Muscle of arm (tissue), 1 donor: ENCODE measurements at regions not wholly inside any gene's neighbourhood (a gene's known extent, or its start where the extent isn't known, plus 50 kb on each side); places are given as distances from the start of the nearest gene placed in this dataset.

ENCODE experiments used
- DNase-seq: peaks from one replicate; pipeline ENCODE4 v3.0.0-alpha.2; 2013

DNA sequence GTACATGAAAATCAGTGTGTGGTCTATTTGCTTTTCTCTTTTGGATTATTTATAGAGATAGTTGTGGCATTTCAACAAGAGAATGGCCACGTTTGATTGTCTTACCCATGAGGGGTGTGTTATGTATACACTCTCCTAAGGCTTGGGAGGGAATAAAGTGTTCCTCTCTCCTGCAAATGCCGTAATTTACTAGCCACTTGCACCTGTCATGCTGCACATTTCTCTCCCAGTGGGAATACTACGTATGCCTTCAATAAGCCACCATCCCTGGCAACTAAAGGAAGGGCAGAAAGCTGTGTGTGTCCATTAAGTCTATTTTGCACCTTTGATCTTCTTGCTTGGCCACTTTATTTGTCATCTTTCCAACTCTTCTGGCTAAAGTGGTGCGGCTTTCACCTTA is 541.2 kb downstream of the QKI start:
- no peak for DNase-seq

DNA sequence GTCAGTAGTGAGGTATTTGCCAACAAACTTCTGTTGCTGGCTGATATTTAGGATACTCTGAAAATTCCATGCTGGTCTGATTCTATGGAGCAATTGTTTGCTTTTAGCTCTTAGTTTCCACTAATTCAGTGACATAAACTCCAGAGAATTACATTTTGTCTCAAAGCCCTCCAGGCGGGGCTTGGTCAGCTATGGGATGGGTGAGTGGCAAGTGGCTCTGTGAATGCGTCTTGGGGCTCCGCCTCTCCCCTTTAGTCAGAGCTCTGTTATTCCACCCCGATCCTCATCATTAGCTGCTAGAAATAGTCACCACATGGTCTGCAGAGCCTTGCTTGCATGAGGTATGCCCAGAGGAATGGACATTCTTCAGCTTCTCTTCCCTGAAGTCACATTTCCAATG is 540.6 kb downstream of the QKI start:
- no peak for DNase-seq

DNA sequence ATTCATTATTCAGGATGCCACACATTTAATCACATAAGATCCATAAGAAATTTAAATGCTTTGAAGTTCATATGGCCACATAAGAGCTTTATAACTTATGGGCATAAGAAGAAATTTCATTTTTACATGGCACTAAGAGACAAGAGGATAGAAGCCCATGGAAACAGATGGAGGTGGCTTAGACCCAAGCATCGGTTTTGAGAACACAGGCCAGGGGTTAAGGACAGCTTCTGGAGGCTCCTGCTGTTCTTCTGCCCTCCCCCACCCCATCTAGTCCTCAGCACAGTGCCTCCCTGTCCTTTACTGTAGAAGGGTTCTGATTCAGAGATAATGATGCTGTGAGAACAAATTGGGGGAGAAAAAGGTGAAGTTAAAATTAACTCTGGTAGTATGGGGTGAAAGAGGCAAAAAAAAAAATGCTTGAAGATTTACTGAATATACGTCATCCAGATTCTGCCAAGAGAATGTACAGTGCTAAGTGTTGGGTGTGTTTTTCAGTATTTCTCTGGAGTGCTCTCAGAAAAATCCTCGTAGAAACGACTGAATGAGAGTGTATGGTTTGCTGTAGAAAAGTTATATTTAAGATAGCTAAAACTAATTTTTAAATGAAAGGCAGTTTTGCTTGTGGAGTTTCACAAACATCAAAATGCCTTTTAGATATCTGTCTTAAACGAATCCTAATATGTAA is 539.7 kb downstream of the QKI start:
- no peak for DNase-seq

DNA sequence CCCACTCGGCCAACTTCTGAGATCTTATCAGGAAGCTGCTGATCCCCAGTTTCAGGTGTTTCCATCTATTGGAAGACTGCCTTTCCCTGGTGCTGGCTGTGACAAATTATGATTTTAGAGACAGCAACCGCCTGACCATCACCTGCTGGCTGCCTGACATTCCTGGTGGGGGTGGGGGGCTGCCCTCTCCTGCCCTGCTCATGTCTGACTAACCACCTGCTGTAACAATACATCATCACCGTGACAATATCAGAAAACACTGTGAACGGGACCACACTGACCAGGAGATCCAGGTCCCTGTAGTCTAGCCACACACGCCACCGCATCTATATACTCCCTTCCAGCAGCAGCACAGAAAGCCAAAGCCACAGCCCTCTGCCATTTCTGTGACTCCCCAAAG is 537.5 kb downstream of the QKI start:
- DNase-seq, result no peak

DNA sequence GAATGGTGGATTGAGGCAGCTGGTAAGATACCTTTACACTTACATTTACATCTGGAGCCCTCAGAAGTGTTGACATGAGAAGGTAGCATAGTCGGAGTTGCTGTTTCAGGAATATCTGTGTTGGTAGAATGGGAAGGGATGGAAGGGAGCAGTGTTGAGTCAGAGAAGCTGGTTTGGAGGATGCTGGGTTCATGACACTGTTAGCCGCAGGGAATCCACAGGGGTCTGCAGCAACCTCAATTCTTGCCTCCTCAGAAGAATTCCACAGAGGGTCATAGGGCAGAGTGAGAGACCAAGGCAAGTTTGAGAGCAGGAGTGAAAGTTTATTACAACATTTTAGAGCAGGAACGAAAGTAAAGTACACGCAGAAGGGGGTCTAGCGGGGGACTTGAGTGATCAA is 536.8 kb downstream of the QKI start:
- no peak for DNase-seq

DNA sequence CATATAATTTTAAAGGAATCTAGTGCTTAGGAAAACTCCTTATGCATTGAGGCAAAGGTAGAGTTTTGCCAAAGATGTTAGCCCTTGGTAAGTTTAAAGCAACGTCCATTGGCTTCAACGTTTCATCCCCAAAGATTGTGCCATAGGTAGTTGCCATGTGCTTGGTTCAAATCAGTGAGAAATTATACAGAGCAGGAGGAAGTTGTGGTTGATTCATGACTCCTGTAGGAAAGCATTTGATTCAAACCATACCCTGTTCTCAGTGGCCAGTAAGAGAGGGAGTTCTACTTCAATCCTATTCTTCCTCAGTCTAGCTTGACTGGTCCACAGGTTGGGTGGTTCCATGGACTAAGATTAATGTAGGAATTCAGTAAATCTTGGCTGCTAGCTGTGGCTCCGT is 535.6 kb downstream of the QKI start:
- no peak for DNase-seq

DNA sequence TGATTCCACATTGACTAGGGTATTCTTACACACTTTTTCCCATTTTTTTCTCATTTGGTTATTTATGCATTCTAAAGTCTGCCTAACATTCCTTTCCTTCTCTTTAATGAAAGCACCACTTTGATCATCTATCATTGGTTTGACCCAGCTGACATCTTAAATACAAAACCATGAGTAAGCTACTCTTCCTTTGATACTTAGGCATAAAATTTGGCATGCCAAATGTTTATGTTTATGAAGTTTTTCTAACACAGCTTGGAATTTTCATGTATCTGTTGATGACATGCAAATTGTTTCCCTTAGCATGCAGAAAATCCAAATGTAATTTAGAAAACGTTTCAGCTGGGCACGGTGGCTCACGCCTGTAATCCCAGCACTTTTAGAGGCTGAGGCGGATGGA is 534.9 kb downstream of the QKI start:
- no peak for DNase-seq

DNA sequence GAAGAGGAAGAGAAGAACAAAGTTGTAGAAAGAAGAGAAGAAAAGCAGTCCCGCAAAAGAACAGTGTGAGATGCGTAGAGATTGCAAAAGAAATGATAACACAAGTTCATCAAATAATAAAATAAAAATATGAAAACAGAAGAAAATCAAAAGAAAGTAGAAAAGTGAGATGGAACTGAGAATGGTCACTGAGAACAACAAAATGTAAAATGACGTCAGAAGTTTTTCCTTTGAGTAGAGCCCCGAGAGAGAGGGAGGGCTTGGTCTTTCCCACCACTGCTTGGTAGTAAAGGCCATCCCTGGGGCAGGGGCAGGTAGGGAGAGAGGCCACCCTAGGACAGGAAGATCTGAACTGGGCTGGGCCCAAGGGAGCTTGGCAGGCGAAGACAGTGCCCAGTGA is 533.7 kb downstream of the QKI start:
- DNase-seq, result no peak

DNA sequence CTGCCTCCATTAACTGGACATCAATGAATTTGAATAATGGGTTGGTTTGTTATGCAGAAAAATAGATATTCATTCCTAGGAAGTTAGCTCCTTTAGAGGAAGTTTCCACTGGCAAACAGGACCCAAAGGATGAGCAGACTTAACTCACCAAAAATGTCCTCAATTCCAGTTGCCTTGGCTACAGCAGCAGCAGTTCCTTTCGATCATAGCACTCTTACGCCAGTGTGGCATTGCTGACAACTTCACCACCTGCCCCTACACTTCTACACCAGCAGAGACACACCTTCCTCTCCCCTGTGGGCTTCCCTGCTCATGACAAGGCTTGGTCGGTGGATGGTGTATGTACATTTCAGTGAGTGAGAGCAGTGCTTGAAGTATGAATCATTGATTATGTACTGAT is 532.8 kb downstream of the QKI start:
- no peak for DNase-seq

DNA sequence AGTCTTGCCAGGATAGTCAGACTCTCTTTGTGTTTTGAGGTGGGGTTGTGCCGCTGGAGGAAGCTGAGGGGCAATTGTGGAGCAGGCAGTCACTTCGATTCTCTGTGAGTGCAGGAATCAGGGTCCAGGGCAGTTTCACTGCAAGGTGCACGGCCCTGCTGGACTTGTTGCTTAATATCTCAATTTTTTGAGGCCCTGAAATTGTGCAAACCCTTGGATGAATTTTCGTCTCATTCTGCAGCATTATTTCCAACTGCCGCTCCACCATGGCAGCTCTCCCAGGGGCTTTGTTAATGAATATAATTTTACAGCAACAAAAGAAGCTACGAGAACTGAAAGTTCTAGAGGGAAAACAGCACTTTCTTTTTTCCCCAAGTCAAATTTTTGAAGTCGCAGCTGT is 531.9 kb downstream of the QKI start:
- DNase-seq, result no peak

DNA sequence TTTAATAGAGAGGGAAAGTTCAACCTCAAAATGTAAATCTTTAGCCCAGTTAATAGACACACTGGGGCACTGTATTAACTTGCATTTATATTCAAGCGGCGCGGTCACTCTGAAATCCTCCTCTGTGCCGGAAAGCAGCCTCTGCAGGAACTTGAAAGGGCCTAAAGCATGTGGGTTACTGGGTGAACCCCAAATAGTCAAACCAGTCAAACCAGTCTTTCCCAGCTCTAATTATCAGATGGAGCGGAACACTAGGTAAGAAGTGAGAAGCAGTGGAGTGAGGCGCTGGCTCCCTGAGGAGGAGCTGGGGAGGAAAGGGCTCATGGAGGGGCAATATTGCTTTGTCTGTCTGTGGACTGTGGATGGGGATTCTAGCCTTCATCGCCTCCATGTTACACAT is 531.3 kb downstream of the QKI start:
- DNase-seq, result no peak

DNA sequence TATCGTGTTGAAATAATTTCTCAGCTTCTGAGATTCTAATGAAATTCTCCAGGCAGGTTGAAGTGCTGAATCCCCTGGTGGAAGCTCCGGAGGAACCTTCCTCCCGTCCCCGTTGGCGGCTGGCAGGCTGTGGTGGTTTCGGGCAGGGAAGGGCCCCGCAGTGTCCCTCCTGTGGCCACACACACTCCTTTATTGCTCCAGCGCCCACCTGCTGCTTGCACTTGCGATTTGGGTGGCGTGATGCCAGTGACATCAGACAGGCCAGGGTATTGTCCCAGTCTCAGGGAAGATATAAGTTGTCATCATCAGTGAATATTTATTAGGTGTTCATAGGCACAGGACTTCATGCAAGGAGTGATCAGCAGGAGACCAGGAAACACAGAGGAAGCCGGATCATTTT is 530.4 kb downstream of the QKI start:
- no peak for DNase-seq

DNA sequence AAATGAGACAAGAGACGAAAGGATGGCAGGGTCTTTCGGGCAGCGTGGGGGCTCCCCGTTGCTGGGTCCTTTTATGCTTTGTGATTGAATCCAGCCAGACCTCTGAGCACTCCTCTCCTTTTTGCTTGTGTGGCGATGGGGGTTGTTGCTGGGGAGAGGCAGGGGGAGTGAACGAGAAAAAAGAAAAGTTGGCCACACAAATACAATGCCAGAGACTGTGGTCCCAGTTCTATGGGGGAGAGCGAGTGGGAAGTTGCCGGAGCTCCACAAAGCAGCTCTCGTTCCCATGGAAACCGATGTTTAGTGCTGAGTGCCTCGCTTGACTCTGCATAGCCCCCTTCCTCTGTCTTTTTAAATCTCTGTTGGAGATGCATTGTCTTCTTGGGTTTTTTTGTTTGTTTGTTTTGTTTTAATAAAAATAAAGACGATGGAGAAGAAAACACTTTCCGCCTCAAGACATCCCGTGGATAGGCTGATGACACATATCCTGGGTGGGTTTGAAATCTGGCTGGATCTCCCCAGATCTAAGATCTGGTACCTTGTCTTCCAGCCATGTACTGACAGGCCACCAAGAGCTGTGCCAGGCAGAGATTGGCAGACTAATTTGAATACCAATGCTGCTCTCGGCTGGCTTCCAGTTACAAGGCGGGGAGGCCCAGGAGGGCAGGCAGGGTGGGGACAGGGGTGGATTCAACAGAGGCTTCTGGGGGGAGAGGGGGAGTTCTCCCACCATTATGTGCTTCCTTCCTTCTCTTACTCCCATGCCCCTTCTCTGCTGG is 529.3 kb downstream of the QKI start:
- peak; percentile 67 for DNase-seq

DNA sequence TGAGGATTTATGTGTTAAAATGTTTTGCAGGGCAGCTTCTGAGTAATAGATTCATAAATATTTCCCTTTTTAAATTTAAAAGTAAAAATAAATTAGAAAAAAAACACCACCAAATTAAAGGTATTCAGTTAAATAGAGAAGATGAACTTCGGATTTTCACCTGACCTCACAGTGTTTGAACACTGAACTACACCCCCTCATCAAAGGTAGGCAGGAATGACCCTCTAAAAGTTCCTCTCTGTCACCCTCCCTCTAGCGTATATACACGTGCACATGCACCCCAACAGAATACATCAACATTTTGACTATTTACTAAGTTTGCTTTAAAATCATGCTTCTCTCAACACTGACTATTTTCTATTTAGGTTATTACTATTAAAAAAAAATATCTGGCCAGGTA is 528.3 kb downstream of the QKI start:
- DNase-seq, result no peak

DNA sequence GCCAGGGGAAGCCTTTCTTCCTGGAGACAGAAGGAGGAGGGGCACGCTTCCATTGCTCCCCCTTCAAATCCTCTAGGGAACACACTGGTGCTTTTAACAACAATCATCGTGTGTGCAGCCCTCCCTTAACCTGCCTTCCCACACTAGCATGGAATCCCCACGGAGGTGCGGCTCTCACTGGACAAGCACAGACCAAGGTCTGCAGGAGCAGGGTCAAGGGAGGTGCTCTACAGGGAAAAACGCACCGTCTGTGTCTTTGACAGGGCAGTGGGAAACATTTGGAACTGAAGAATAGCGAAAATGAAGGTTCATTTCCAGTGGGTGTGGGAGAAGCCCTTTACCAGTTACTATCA is 527.1 kb downstream of the QKI start:
- no peak for DNase-seq

DNA sequence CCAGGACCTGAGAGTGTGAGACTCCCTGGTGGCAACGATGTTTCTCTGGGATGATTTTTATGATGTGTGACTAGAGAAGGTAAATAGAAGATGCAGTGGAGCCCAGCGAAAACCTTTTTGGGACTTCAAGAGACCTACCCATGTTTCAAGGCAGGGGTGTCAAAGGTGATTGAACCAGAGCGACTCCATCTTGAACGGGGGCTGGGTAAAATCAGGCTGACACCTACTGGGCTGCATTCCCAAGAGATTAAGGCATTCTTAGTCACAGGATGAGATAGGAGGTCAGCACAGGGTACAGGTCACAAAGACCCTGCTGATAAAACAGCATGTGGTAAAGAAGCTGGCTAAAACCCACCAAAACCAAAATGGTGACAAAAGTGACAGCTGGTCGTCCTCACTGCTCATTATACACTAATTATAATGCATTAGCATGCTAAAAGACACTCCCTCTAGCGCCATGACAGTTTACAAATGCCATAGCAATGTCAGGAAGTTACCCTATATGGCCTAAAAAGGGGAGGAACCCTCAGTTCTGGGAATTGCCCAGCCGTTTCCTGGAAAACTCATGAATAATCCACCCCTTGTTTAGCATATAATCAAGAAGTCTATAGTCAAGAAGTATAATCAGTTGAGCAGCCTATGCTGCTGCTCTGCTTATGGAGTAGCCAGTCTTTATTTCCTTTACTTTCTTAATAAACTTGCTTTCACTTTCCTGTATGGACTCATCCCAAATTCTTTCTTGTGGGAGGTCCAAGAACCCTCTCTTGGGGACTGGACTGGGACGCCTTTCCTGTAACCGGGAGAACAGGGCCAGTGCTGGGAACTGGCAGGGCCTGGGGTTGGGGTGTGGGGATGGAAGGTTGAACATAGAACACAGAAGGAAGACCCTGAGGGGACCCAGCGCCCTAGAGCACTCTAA is 526.4 kb downstream of the QKI start:
- no peak for DNase-seq

DNA sequence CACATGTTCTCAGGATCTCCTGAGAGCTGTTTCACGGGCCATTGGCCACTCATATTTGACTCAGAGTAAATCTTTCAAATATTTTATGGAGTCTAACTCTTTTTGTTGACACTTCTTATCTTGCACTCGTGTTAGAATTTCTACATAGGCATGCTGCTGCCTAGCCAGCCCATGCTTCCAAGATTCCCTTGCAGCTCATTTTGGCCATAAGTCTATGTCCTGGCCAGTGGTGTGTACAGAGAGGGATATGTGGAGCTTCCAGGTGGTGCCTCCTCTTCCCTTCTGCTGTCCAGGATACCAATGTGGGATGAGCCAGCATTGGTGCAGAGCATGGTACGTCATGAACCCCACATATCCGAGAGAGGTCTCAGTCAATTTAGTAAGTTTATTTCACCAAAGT is 522.6 kb downstream of the QKI start:
- no peak for DNase-seq

DNA sequence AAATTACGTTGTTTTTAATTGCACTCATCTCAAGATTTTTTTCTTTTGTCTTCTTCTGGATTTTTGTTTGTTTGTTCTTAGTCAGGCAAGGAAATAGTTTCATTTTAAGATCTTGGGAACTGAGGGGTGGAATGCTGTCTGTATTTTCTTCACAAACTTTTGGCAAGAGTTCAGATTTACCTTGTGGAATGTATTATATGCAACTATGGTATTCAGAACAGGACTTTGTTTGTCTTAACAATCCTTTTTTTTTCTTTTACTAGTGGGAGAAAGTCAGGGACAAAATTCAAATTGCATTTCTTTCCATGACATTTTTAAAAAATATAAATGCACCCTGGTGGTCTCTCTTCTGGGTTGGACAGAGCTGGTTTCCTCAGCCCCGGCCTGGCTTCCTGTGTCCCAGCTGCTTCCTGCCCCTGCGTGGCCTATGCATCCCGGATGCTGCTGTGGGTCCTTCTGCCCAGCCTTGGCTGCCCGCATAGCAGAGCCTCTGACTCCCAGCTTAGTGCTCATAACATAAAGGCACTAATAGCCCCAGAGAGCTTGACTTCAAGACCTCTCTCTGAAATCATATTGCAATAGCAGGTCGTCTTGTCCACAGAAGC is 520.7 kb downstream of the QKI start:
- no peak for DNase-seq

DNA sequence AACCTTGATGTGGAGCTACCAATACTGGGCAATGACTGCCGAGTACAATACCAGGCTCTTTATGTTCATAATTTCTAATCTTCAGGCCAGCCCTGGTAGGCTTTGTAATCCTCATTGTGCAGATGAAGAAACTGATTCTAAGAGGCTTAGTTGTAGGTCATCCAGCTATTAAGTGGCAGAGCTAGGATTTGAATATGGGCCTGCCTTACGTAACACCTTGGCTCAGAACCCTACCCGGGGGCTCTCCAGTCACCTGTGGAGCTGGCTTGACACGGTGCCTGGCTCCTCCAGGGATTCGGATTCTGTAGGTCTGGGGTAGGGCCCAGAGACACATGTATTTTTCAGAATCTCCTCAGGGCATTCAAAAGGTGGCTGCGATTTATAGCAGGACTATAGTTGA is 515.5 kb downstream of the QKI start:
- no peak for DNase-seq

DNA sequence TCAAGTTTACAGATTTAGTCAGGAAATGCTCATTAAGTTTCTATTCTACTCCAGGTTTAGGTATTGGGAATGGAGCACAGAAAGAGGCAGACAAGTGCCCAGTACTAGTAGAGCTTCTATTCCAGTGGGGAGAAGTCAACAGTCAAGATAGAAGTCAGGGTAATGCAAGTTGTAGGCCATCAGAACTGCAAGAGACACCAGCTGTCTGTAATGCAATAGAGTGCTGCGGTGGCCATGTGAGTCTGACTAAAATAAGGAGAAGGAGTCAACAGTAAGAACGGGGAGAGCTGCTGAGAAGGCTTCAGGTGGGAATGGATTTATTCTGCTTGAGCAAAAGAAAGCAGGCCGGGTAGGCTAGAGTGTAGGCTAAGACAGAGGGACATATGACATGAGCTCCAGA is 515.0 kb downstream of the QKI start:
- DNase-seq, result no peak

DNA sequence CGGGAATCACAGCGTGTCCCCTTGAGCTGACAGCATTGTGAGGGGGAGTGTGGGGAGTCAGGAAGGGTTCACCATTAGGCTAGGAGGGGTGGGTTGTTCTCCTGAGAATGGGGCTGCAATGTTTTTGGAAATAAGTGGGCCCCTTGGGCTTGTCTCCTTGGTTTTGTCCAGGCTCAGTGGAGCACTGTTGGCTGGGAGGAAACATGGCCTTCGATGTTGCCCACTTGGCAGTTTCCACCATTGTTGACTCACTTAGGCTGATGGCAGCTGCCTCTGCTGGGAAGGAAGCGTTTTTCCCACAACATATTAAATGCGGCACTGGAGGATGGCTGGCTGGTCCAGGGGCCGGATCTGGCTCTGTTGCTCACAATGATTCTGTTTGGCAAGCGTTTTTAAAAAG is 512.1 kb downstream of the QKI start:
- DNase-seq, result peak; percentile 34

DNA sequence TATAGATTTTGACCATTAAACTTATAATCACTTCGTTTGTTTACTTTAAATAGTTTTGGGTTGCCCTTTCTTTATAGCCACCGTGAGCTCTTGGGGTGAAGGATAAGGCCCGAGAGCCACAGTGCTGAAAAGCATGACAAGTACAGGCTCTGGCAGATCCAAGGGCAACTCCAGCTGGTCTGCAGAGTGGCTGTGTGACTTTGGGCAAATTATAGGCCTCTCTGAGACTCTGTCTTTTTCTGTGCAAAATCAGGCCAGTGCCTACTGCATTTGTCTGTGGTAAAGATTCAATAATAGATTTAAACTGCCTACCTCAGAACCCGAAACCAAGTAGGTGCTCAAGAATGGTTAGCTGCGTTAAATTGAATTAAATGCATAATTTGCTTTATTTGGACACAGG is 511.3 kb downstream of the QKI start:
- DNase-seq, result no peak
